KMS-11 (cell line): ENCODE measurements at regions not wholly inside any gene's neighbourhood (a gene's known extent, or its start where the extent isn't known, plus 50 kb on each side); places are given as distances from the start of the nearest gene placed in this dataset.
"Not testable (repeated sequence)": the region's sequence is repeated elsewhere in the genome, so short reads cannot be mapped to it uniquely, and the experiment has no call there.

Source experiments
- H2AFZ ChIP-seq: fragments of 200-600 bp; sonication (generic); 2 replicates; pipeline ENCODE4 v1.6.1; 2016; ENCODE audit warnings: antibody characterized with exemption, mixed run types, low read depth
- H3K27ac ChIP-seq: fragments of 200-600 bp; sonication (generic); 2 replicates; pipeline ENCODE4 v1.6.1; 2016; ENCODE audit warnings: mild to moderate bottlenecking, mixed run types
- H3K27me3 ChIP-seq: fragments of 200-600 bp; sonication (generic); 2 replicates; pipeline ENCODE4 v1.6.1; 2017; ENCODE audit warnings: mild to moderate bottlenecking, low read depth, mixed run types, moderate library complexity; ENCODE audit not compliant: insufficient read depth
- H3K36me3 ChIP-seq: fragments of 200-600 bp; sonication (generic); 2 replicates; pipeline ENCODE4 v1.6.1; 2017; ENCODE audit warnings: mild to moderate bottlenecking, mixed run types; ENCODE audit not compliant: insufficient read depth
- H3K4me1 ChIP-seq: fragments of 200-600 bp; sonication (generic); 2 replicates; pipeline ENCODE4 v1.6.1; 2016; ENCODE audit warnings: mild to moderate bottlenecking, low read depth, mixed run types; ENCODE audit not compliant: poor library complexity, severe bottlenecking
- H3K4me2 ChIP-seq: fragments of 200-600 bp; sonication (generic); 2 replicates; pipeline ENCODE4 v1.7.0; 2016; ENCODE audit warnings: mild to moderate bottlenecking, mixed run types
- H3K4me3 ChIP-seq: fragments of 200-600 bp; sonication (generic); IDR thresholded peaks from 2 replicates; pipeline ENCODE4 v1.6.1; 2017; ENCODE audit warnings: low read depth, low read length, mixed read lengths; ENCODE audit not compliant: insufficient read depth
- H3K79me2 ChIP-seq: fragments of 200-600 bp; sonication (generic); 2 replicates; pipeline ENCODE4 v1.6.1; 2016; ENCODE audit warnings: low read depth, mixed run types; ENCODE audit not compliant: insufficient read depth
- H3K9ac ChIP-seq: fragments of 200-600 bp; sonication (generic); 2 replicates; pipeline ENCODE4 v1.6.1; 2016; ENCODE audit warnings: mild to moderate bottlenecking, mixed run types
- H4K20me1 ChIP-seq: fragments of 200-600 bp; sonication (generic); 2 replicates; pipeline ENCODE4 v1.6.1; 2016; ENCODE audit warnings: mild to moderate bottlenecking, mixed run types; ENCODE audit not compliant: insufficient read depth
- TF ChIP-seq, protein P1 (sequence below): fragments of 200-600 bp; sonication (generic); conservative IDR thresholded peaks from 2 replicates; pipeline ENCODE4 v1.6.1; 2017; ENCODE audit warnings: low read depth, mild to moderate bottlenecking, antibody characterized with exemption, low read length, moderate library complexity, mixed read lengths

DNA sequence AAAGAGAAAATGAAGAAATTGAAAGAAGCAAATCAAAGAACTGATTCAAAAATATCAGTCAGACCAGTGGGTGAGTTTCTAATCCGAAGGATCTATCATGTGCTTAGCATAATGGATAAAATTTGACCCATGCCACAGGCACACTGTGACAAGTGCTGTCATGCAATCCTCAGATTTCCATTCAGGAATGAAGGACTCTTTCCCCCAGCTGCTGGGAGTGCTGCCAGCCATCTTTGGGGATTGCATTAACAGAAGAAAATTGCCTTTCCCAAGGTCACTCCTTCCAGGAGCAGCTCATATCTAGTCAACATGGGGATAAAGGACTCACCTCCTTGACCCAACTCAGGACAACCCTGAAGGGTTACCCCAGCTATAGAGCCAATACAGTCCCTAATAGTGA is 316.7 kb upstream of the TBX18 start:
- no peaks in the 10 kb centered on the region for H3K27me3 ChIP-seq
- no peaks in the 10 kb centered on the region for H3K4me1 ChIP-seq
- no peak overlapping the region for H3K27ac ChIP-seq
- H3K4me2 ChIP-seq: no peak overlapping the region
- H3K79me2 ChIP-seq: no peaks in the 10 kb centered on the region
- no peaks in the 10 kb centered on the region for H3K36me3 ChIP-seq
- H3K4me3 ChIP-seq: no peak overlapping the region
- TF ChIP-seq, protein P1, sequence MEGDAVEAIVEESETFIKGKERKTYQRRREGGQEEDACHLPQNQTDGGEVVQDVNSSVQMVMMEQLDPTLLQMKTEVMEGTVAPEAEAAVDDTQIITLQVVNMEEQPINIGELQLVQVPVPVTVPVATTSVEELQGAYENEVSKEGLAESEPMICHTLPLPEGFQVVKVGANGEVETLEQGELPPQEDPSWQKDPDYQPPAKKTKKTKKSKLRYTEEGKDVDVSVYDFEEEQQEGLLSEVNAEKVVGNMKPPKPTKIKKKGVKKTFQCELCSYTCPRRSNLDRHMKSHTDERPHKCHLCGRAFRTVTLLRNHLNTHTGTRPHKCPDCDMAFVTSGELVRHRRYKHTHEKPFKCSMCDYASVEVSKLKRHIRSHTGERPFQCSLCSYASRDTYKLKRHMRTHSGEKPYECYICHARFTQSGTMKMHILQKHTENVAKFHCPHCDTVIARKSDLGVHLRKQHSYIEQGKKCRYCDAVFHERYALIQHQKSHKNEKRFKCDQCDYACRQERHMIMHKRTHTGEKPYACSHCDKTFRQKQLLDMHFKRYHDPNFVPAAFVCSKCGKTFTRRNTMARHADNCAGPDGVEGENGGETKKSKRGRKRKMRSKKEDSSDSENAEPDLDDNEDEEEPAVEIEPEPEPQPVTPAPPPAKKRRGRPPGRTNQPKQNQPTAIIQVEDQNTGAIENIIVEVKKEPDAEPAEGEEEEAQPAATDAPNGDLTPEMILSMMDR: no peak
- no peaks in the 10 kb centered on the region for H4K20me1 ChIP-seq
- H3K9ac ChIP-seq: no peak overlapping the region
- H2AFZ ChIP-seq: no peak overlapping the region

DNA sequence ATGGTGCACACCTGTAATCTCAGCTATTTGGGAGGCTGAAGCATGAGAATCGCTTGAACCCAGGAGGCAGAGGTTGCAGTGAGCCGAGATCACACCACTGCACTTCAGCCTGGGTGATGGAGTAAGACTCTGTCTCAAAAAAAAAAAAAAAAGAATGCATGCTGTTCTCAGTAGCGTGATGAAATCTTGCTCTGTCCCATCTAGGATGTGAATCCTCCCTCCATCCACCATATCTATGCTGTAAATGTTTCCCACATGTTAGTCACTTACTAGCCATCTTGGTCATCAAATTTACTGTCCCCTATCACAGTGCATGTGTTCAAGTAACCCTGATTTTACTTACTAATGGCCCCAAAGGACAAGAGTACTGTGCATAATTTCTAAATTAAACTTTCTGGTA is 315.4 kb upstream of the TBX18 start:
- H4K20me1 ChIP-seq: no peaks in the 10 kb centered on the region
- H3K4me3 ChIP-seq: no peak overlapping the region
- TF ChIP-seq, protein P1: no peak
- H3K79me2 ChIP-seq: no peaks in the 10 kb centered on the region
- no peaks in the 10 kb centered on the region for H3K4me1 ChIP-seq
- H3K36me3 ChIP-seq: no peaks in the 10 kb centered on the region
- H3K4me2 ChIP-seq: no peak overlapping the region
- H2AFZ ChIP-seq: no peak overlapping the region
- no peak overlapping the region for H3K9ac ChIP-seq
- H3K27me3 ChIP-seq: no peaks in the 10 kb centered on the region
- no peak overlapping the region for H3K27ac ChIP-seq

DNA sequence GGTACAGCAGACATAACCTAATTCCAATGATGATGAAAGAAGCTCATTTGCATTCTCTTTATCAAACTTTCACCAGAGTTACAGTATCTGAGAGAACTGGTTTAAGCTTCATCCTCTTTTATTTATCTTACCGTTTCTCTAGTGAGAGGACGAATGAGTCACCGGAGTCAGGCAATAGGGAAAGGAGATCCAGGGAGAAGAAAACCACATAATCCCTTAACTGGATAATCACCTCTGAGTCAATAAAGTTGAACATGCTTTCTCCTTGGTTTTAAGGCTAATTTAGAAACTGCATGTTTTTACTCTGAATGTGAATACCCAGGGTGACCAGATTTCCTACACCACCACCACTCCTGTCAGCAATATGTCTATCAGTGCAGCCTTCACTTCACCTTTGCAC is 313.7 kb upstream of the TBX18 start:
- H3K27me3 ChIP-seq: no peaks in the 10 kb centered on the region
- no peak overlapping the region for H3K9ac ChIP-seq
- H3K4me3 ChIP-seq: no peak overlapping the region
- no peak overlapping the region for H2AFZ ChIP-seq
- TF ChIP-seq, protein P1: no peak
- no peaks in the 10 kb centered on the region for H3K4me1 ChIP-seq
- H3K36me3 ChIP-seq: no peaks in the 10 kb centered on the region
- no peaks in the 10 kb centered on the region for H4K20me1 ChIP-seq
- no peak overlapping the region for H3K27ac ChIP-seq
- H3K4me2 ChIP-seq: no peak overlapping the region
- H3K79me2 ChIP-seq: no peaks in the 10 kb centered on the region

DNA sequence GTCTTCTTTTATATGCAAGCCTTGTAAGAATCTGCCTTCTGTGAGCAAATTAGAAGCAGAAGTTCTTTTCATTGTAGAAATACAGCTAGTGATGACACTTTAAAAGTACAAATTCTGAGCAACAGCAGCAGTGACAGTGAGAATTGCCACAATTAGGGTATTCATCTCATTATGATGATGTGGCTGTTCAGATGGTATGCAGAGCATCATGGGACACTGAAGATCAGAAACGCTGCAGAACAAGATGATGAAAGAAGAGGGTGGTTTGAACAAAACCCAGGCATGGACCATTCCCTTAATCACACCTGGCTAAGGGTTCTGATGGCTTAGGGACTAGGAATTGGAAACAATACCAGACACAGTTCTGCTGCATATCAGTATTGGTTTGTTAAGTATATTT is 312.7 kb upstream of the TBX18 start:
- Histone ChIP-seq H3K27me3 (no peaks in the 10 kb centered on the region), H3K9ac (no peak overlapping the region), H2AFZ (no peak overlapping the region), H3K4me1 (no peaks in the 10 kb centered on the region), H3K36me3 (no peaks in the 10 kb centered on the region), H3K4me2 (no peak overlapping the region), H3K4me3 (no peak overlapping the region), H4K20me1 (no peaks in the 10 kb centered on the region), H3K27ac (no peak overlapping the region), H3K79me2 (no peaks in the 10 kb centered on the region)
- TF ChIP-seq, protein P1: no peak

DNA sequence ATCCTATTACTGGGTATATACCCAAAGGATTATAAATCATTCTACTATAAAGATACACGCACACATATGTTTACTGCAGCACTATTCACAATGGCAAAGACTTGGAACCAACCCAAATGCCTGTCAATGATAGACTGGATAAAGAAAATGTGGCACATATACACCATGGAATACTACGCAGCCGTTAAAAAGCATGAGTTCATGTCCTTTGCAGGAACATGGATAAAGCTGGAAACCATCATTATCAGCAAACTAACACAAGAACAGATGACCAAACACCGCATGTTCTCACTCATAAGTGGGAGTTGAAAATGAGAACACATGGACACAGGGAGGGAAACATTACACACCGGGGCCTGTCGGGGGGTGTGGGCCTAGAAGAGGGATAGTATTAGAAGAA is 307.4 kb upstream of the TBX18 start:
- H3K4me1 ChIP-seq, H3K79me2 ChIP-seq, H3K9ac ChIP-seq, H3K4me3 ChIP-seq, H4K20me1 ChIP-seq, H3K27me3 ChIP-seq, H2AFZ ChIP-seq, H3K36me3 ChIP-seq, H3K27ac ChIP-seq, H3K4me2 ChIP-seq: not testable (repeated sequence)
